ENCODE measurements at regions not wholly inside any gene's neighbourhood (a gene's known extent, or its start where the extent isn't known, plus 50 kb on each side); places are given as distances from the start of the nearest gene placed in this dataset.

GRCh38 chr5:2375291-2375690 lies 376.2 kb downstream of the IRX2 start:
- Mint-ChIP-seq H3K27ac (no peak overlapping the region), H3K4me1 (no peaks in the 10 kb centered on the region), H3K4me3 (no peak overlapping the region), H3K27me3 (ENCODE audit: low read depth) (peaks cover 15% of the 10 kb centered on the region), H3K9me3 (peaks cover under 1% of the 10 kb centered on the region), H3K36me3 (no peaks in the 10 kb centered on the region)
- DNase-seq (ENCODE audit: low spot score in 2 of 2, unreplicated experiment in 2 of 2): no peak
- TF ChIP-seq CTCF (IDR thresholded peaks at IDR 0.05; ENCODE audit: unreplicated experiment): no peak

GRCh38 chr5:2374703-2375102 lies 376.8 kb downstream of the IRX2 start:
- peaks cover 2% of the 10 kb centered on the region for H3K9me3 Mint-ChIP-seq
- H3K4me1 Mint-ChIP-seq: no peaks in the 10 kb centered on the region
- DNase-seq (ENCODE audit: low spot score in 2 of 2, unreplicated experiment in 2 of 2): no peak
- H3K4me3 Mint-ChIP-seq: no peak overlapping the region
- no peak overlapping the region for H3K27ac Mint-ChIP-seq
- TF ChIP-seq CTCF (IDR thresholded peaks at IDR 0.05; ENCODE audit: unreplicated experiment): no peak
- no peaks in the 10 kb centered on the region for H3K36me3 Mint-ChIP-seq
- peaks cover 14% of the 10 kb centered on the region for H3K27me3 Mint-ChIP-seq (ENCODE audit: low read depth)

GRCh38 chr5:2373631-2374030 lies 377.8 kb downstream of the IRX2 start:
- H3K27me3 Mint-ChIP-seq (ENCODE audit: low read depth): peaks cover 12% of the 10 kb centered on the region
- H3K9me3 Mint-ChIP-seq: peaks cover 5% of the 10 kb centered on the region
- no peaks in the 10 kb centered on the region for H3K4me1 Mint-ChIP-seq
- no peaks in the 10 kb centered on the region for H3K36me3 Mint-ChIP-seq
- TF ChIP-seq CTCF (IDR thresholded peaks at IDR 0.05; ENCODE audit: unreplicated experiment): no peak
- no peak for DNase-seq (ENCODE audit: low spot score in 2 of 2, unreplicated experiment in 2 of 2)
- no peak overlapping the region for H3K4me3 Mint-ChIP-seq
- H3K27ac Mint-ChIP-seq: no peak overlapping the region

GRCh38 chr5:2371419-2371710 lies 380.1 kb downstream of the IRX2 start:
- H3K9me3 Mint-ChIP-seq: peaks cover 5% of the 10 kb centered on the region
- no peak overlapping the region for H3K27ac Mint-ChIP-seq
- no peak for DNase-seq (ENCODE audit: low spot score in 2 of 2, unreplicated experiment in 2 of 2)
- H3K27me3 Mint-ChIP-seq (ENCODE audit: low read depth): no peaks in the 10 kb centered on the region
- no peaks in the 10 kb centered on the region for H3K36me3 Mint-ChIP-seq
- no peak overlapping the region for H3K4me3 Mint-ChIP-seq
- H3K4me1 Mint-ChIP-seq: no peaks in the 10 kb centered on the region
- no peak for TF ChIP-seq CTCF (IDR thresholded peaks at IDR 0.05; ENCODE audit: unreplicated experiment)

GRCh38 chr5:2370626-2371418 lies 380.7 kb downstream of the IRX2 start:
- Mint-ChIP-seq H3K4me1 (no peaks in the 10 kb centered on the region), H3K9me3 (peaks cover 7% of the 10 kb centered on the region), H3K27me3 (ENCODE audit: low read depth) (no peaks in the 10 kb centered on the region), H3K4me3 (no peak overlapping the region), H3K27ac (no peak overlapping the region), H3K36me3 (no peaks in the 10 kb centered on the region)
- no peak for DNase-seq (ENCODE audit: low spot score in 2 of 2, unreplicated experiment in 2 of 2)
- TF ChIP-seq CTCF (IDR thresholded peaks at IDR 0.05; ENCODE audit: unreplicated experiment): no peak

- Mint-ChIP-seq H3K27me3 (ENCODE audit: low read depth) (no peaks in the 10 kb centered on the region), H3K9me3 (peaks cover 20% of the 10 kb centered on the region), H3K27ac (no peak overlapping the region), H3K36me3 (no peaks in the 10 kb centered on the region), H3K4me1 (no peaks in the 10 kb centered on the region), H3K4me3 (no peak overlapping the region)
- no peak for TF ChIP-seq CTCF (IDR thresholded peaks at IDR 0.05; ENCODE audit: unreplicated experiment)
- no peak for DNase-seq (ENCODE audit: low spot score in 2 of 2, unreplicated experiment in 2 of 2)
Observed at GRCh38 chr5:2369178-2369577, 382.3 kb downstream of the IRX2 start.
